ENCODE measurements at regions not wholly inside any gene's neighbourhood (a gene's known extent, or its start where the extent isn't known, plus 50 kb on each side); places are given as distances from the start of the nearest gene placed in this dataset.
"Not testable (repeated sequence)": the region's sequence is repeated elsewhere in the genome, so short reads cannot be mapped to it uniquely, and the experiment has no call there.

GRCh38 chrX:1700757-1701156, 85.9 kb downstream of the ASMT start:
- Histone ChIP-seq H3K36me3 (replicated peaks in 1 of 2; ENCODE audit: control insufficient read depth in 1 of 2, insufficient read depth in 2 of 2, low read length in 2 of 2) (no peaks in the 10 kb centered on the region), H3K79me2 (ENCODE audit: insufficient read depth, low read length) (no peaks in the 10 kb centered on the region), H3K27me3 (ENCODE audit: control insufficient read depth in 2 of 2, insufficient read depth in 2 of 2, low read length in 2 of 2) (no peaks in the 10 kb centered on the region), H4K20me1 (ENCODE audit: insufficient read depth, low read length) (no peaks in the 10 kb centered on the region), H2AFZ (ENCODE audit: insufficient read depth, low read depth, low read length, poor library complexity, severe bottlenecking) (no peak overlapping the region), H3K4me3 (replicated peaks in 1 of 3; ENCODE audit: low read depth in 2 of 3, low read length in 3 of 3) (no peak overlapping the region), H3K27ac (ENCODE audit: low read depth in 1 of 2, low read length in 2 of 2) (no peak overlapping the region), H3K4me1 (ENCODE audit: control insufficient read depth in 1 of 2, insufficient read depth in 2 of 2, low read length in 2 of 2) (no peaks in the 10 kb centered on the region), H3K4me2 (replicated peaks; ENCODE audit: extremely low read depth, low read length, poor library complexity, severe bottlenecking) (no peak overlapping the region), H3K9me3 (replicated peaks in 1 of 2; ENCODE audit: control insufficient read depth in 1 of 2, insufficient read depth in 1 of 2, low read length in 2 of 2) (peaks cover 4 to 7% of the 10 kb centered on the region in 2 donors), H3K9ac (ENCODE audit: insufficient read depth, low read length, poor library complexity, severe bottlenecking) (no peak overlapping the region)
- TF ChIP-seq CTCF (IDR thresholded peaks at IDR 0.05), result no peak
- H3K4me1 Mint-ChIP-seq, result no peaks in the 10 kb centered on the region
- H3K9me3 Mint-ChIP-seq, result peaks cover 3 to 13% (median 7%) of the 10 kb centered on the region in 7 donors
- DNase-seq, result no peak
- H3K27me3 Mint-ChIP-seq (ENCODE audit: low read depth in 3 of 3), result peaks cover 0 to 2% (median 0%) of the 10 kb centered on the region in 3 donors
- H3K36me3 Mint-ChIP-seq, result no peaks in the 10 kb centered on the region
- WGBS (ENCODE audit: insufficient coverage), result 58% methylated on average over 8 of the region's 11 CpGs
- no peak overlapping the region for H3K4me3 Mint-ChIP-seq
- intact Hi-C loops (cut with micrococcal nuclease), result no loop called here
- peak overlapping the region in 1 of 7 donors; percentile 23 for H3K27ac Mint-ChIP-seq

- H3K4me3 ChIP-seq (replicated peaks in 1 of 3; ENCODE audit: low read depth in 2 of 3, low read length in 3 of 3); H3K36me3 Mint-ChIP-seq; H3K4me2 ChIP-seq (replicated peaks; ENCODE audit: extremely low read depth, low read length, poor library complexity, severe bottlenecking); H3K36me3 ChIP-seq (replicated peaks in 1 of 2; ENCODE audit: control insufficient read depth in 1 of 2, insufficient read depth in 2 of 2, low read length in 2 of 2); H3K9me3 ChIP-seq (replicated peaks in 1 of 2; ENCODE audit: control insufficient read depth in 1 of 2, insufficient read depth in 1 of 2, low read length in 2 of 2); DNase-seq; H3K27ac ChIP-seq (ENCODE audit: low read depth in 1 of 2, low read length in 2 of 2); H3K27me3 ChIP-seq (ENCODE audit: control insufficient read depth in 2 of 2, insufficient read depth in 2 of 2, low read length in 2 of 2); H3K79me2 ChIP-seq (ENCODE audit: insufficient read depth, low read length); H3K4me1 Mint-ChIP-seq; intact Hi-C loops (cut with micrococcal nuclease); H2AFZ ChIP-seq (ENCODE audit: insufficient read depth, low read depth, low read length, poor library complexity, severe bottlenecking); H3K4me1 ChIP-seq (ENCODE audit: control insufficient read depth in 1 of 2, insufficient read depth in 2 of 2, low read length in 2 of 2); H3K27me3 Mint-ChIP-seq (ENCODE audit: low read depth in 3 of 3); H3K9ac ChIP-seq (ENCODE audit: insufficient read depth, low read length, poor library complexity, severe bottlenecking); H3K27ac Mint-ChIP-seq; H4K20me1 ChIP-seq (ENCODE audit: insufficient read depth, low read length); H3K4me3 Mint-ChIP-seq: not testable (repeated sequence)
- WGBS (ENCODE audit: insufficient coverage), result 90% methylated on average over 7 of the region's 15 CpGs
- peaks cover 1 to 13% (median 6%) of the 10 kb centered on the region in 7 donors for H3K9me3 Mint-ChIP-seq
Measured at GRCh38 chrX:1701396-1701901, 86.6 kb downstream of the ASMT start.

DNA sequence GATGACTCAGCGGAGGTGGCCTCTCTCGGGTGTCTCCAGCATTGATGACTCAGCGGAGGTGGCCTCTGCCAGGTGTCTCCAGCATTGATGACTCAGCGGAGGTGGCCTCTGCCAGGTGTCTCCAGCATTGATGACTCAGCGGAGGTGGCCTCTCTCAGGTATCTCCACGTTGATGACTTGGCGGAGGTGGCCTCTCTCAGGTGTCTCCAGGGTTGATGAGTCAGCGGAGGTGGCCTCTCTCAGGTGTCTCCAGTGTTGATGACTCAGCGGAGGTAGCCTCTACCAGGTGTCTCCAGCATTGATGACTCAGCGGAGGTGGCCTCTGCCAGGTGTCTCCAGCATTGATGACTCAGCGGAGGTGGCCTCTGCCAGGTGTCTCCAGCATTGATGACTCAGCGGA, 87.3 kb downstream of the ASMT start:
- H3K4me1 Mint-ChIP-seq; H4K20me1 ChIP-seq (ENCODE audit: insufficient read depth, low read length); H3K4me1 ChIP-seq (ENCODE audit: control insufficient read depth in 1 of 2, insufficient read depth in 2 of 2, low read length in 2 of 2); H3K4me3 Mint-ChIP-seq; H3K27me3 Mint-ChIP-seq (ENCODE audit: low read depth in 3 of 3); H3K9ac ChIP-seq (ENCODE audit: insufficient read depth, low read length, poor library complexity, severe bottlenecking); H3K4me2 ChIP-seq (replicated peaks; ENCODE audit: extremely low read depth, low read length, poor library complexity, severe bottlenecking); H3K36me3 Mint-ChIP-seq; H3K79me2 ChIP-seq (ENCODE audit: insufficient read depth, low read length); H3K27ac Mint-ChIP-seq; H2AFZ ChIP-seq (ENCODE audit: insufficient read depth, low read depth, low read length, poor library complexity, severe bottlenecking); H3K36me3 ChIP-seq (replicated peaks in 1 of 2; ENCODE audit: control insufficient read depth in 1 of 2, insufficient read depth in 2 of 2, low read length in 2 of 2); H3K27me3 ChIP-seq (ENCODE audit: control insufficient read depth in 2 of 2, insufficient read depth in 2 of 2, low read length in 2 of 2); intact Hi-C loops (cut with micrococcal nuclease); H3K27ac ChIP-seq (ENCODE audit: low read depth in 1 of 2, low read length in 2 of 2); DNase-seq; H3K4me3 ChIP-seq (replicated peaks in 1 of 3; ENCODE audit: low read depth in 2 of 3, low read length in 3 of 3); H3K9me3 ChIP-seq (replicated peaks in 1 of 2; ENCODE audit: control insufficient read depth in 1 of 2, insufficient read depth in 1 of 2, low read length in 2 of 2): not testable (repeated sequence)
- peaks cover 0 to 13% (median 4%) of the 10 kb centered on the region in 7 donors for H3K9me3 Mint-ChIP-seq
- 80% methylated on average over 1 of the region's 12 CpGs for WGBS (ENCODE audit: insufficient coverage)

GRCh38 chrX:1702557-1702956, 87.7 kb downstream of the ASMT start:
- H3K4me3 ChIP-seq (replicated peaks in 1 of 3; ENCODE audit: low read depth in 2 of 3, low read length in 3 of 3); H3K9me3 ChIP-seq (replicated peaks in 1 of 2; ENCODE audit: control insufficient read depth in 1 of 2, insufficient read depth in 1 of 2, low read length in 2 of 2); H3K4me1 Mint-ChIP-seq; H3K4me1 ChIP-seq (ENCODE audit: control insufficient read depth in 1 of 2, insufficient read depth in 2 of 2, low read length in 2 of 2); H3K4me2 ChIP-seq (replicated peaks; ENCODE audit: extremely low read depth, low read length, poor library complexity, severe bottlenecking); H3K27ac Mint-ChIP-seq; H3K79me2 ChIP-seq (ENCODE audit: insufficient read depth, low read length); H3K27me3 ChIP-seq (ENCODE audit: control insufficient read depth in 2 of 2, insufficient read depth in 2 of 2, low read length in 2 of 2); H3K36me3 ChIP-seq (replicated peaks in 1 of 2; ENCODE audit: control insufficient read depth in 1 of 2, insufficient read depth in 2 of 2, low read length in 2 of 2); H3K27ac ChIP-seq (ENCODE audit: low read depth in 1 of 2, low read length in 2 of 2); intact Hi-C loops (cut with micrococcal nuclease); H3K9ac ChIP-seq (ENCODE audit: insufficient read depth, low read length, poor library complexity, severe bottlenecking); H3K4me3 Mint-ChIP-seq; H2AFZ ChIP-seq (ENCODE audit: insufficient read depth, low read depth, low read length, poor library complexity, severe bottlenecking); H3K27me3 Mint-ChIP-seq (ENCODE audit: low read depth in 3 of 3); DNase-seq; H4K20me1 ChIP-seq (ENCODE audit: insufficient read depth, low read length); H3K36me3 Mint-ChIP-seq: not testable (repeated sequence)
- H3K9me3 Mint-ChIP-seq, result peaks cover 0 to 13% (median 4%) of the 10 kb centered on the region in 7 donors
- 85% methylated on average over 10 of the region's 14 CpGs for WGBS (ENCODE audit: insufficient coverage)

Data from CD14-positive monocyte (primary cell).